GM12864 (cell line): ENCODE measurements at regions not wholly inside any gene's neighbourhood (a gene's known extent, or its start where the extent isn't known, plus 50 kb on each side); places are given as distances from the start of the nearest gene placed in this dataset.
"Not testable (repeated sequence)": the region's sequence is repeated elsewhere in the genome, so short reads cannot be mapped to it uniquely, and the experiment has no call there.

ENCODE experiments used
- DNase-seq: peaks from one replicate; pipeline ENCODE4 v3.0.0-alpha.2; 2011; ENCODE audit warnings: low read depth
- H3K4me3 ChIP-seq: 2 replicates; pipeline ENCODE4 v1.5.1; 2011; ENCODE audit warnings: mild to moderate bottlenecking, low read depth, low read length, control low read depth
- TF ChIP-seq, protein P1 (sequence below): IDR thresholded peaks from 2 replicates; pipeline ENCODE4 v1.5.1; 2011; ENCODE audit warnings: low read depth, mild to moderate bottlenecking, moderate library complexity, low read length, control low read depth, inconsistent platforms; ENCODE audit errors: missing control alignments

DNA sequence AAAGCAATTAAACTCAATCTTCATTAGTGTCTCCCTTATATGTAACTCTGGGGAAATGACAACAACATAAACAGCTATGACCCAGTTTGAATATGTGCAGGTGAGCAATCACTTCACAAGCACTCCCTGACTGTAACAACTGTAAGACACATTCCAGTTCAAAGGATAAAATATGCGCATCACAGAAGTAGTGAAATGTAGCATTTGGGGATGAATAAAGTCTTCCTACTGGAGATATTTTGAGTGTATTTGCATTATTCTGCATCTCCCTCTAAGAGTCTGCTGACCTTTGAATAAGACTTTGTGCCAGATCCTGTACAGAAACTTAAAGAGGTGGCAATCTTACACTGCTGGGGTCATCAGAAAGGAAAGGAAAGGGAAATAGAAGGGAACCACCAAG is 179.5 kb upstream of the TBX18 start:
- H3K4me3 ChIP-seq = no peak overlapping the region
- no peak for DNase-seq
- TF ChIP-seq, protein P1, sequence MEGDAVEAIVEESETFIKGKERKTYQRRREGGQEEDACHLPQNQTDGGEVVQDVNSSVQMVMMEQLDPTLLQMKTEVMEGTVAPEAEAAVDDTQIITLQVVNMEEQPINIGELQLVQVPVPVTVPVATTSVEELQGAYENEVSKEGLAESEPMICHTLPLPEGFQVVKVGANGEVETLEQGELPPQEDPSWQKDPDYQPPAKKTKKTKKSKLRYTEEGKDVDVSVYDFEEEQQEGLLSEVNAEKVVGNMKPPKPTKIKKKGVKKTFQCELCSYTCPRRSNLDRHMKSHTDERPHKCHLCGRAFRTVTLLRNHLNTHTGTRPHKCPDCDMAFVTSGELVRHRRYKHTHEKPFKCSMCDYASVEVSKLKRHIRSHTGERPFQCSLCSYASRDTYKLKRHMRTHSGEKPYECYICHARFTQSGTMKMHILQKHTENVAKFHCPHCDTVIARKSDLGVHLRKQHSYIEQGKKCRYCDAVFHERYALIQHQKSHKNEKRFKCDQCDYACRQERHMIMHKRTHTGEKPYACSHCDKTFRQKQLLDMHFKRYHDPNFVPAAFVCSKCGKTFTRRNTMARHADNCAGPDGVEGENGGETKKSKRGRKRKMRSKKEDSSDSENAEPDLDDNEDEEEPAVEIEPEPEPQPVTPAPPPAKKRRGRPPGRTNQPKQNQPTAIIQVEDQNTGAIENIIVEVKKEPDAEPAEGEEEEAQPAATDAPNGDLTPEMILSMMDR = no peak

DNA sequence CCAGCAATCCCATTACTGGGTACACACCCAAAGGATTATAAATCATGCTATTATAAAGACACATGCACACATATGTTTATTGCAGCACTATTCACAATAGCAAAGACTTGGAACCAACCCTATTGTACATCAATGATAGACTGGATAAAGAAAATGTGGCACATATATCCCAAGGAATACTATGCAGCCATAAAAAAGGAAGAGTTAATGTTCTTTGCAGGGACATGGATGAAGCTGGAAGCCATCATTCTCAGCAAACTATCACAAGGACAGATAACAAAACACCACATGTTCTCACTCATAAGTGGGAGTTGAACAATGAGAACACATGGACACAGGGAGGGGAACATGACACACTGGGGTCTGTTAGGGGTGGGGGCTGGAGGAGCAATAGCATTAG is 177.2 kb upstream of the TBX18 start:
- H3K4me3 ChIP-seq, DNase-seq: not testable (repeated sequence)

DNA sequence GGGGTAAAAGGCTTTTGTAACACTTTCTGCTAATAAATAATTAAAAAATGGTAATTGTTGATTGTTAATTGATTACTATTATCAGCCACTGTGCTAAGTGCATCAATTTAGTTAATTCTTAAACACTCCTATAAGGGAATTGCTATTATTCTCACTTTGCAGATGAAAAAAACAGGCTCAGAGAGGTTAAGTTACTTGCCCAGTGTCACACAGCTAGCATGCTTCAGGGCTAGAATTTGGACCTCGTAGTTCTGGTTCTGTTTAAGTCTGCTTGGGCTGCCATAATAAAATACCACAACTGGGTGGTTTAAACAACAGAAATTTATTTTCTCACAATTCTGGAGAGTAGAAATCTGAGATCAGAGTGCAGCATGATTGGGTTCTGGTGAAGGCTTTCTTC is 164.8 kb upstream of the TBX18 start:
- no peak for DNase-seq
- no peak overlapping the region for H3K4me3 ChIP-seq
- TF ChIP-seq, protein P1 = no peak

DNA sequence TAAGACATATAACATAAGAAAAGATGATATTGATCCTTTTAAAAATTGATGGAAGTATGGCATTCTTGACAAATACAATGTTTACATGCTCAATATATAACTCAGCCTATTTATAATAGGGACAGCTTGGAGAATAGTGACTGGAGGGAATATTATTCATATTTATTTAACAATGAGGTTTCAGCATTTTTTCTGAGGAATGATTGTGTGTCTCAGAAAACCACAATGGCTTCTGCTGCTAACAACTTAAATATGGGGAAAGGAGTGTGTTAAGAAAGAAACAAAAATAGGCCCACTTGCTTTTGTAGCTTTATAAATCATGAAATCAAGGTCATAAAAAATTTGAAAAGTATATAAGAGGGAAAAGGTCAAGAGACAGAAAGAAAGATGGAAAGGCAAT is 163.2 kb upstream of the TBX18 start:
- no peak overlapping the region for H3K4me3 ChIP-seq
- DNase-seq = no peak
- TF ChIP-seq, protein P1 = no peak

DNA sequence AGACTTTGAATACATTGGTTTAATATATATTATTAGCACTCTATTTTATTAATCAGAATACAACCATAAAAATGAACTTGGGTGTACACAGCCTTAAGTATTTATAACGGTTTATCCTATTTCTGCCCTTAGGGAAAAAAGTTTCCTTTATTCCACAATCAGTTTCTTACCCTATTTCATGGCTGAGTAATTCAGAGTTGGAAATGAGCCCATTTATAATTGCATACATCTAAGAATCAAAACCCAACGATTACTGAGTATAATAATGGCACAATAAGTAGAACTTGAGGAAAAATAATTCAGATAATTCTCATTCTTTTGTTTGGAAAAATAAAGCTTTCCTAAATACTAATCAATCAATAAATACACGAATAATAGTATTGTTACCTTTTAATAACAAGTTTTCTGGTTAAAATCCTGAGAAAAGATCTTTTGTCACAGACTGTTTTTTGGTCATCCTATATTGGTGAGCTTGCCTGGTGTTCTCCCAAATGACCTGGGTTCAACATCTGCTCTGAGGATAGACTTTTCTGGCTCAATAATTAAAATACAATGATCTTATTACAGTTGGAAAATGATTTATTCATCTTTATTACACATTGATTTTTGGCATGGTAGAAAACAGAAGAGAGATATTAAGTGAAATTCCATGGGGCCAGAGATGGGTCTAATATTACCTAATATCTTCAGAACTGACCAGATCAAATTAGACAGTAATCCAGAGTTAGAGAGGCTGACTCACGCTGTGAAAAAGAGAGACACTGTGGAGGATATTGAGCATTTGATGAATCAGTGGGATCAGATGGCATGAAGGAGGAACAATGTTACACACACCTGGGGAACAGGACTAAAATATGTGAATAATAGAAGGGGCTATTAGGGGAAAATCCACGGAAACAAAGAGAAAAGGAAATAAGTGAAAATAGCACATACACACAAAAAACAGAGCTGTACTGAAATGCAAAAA is 162.1 kb upstream of the TBX18 start:
- no peak for DNase-seq
- TF ChIP-seq, protein P1 = no peak
- H3K4me3 ChIP-seq = no peak overlapping the region

DNA sequence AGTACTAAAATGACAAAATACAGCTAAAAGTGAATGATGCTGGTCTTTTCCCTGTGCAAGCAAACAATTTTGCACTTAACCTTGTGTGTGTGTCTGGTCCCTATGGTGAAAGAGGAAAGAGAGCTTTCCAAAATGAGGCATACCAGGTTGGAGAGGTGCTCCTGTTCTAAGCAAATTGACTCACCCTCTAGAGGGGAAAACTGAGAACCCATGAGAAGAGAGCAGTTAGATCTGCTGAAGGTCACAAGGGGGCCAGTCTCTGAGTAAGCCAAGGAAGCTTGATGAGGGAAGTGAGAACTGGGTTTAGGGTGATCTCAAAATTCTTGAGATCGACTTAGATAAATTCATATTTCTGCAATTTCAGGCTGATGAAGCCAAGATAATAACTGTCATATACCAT is 157.5 kb upstream of the TBX18 start:
- DNase-seq = no peak
- TF ChIP-seq, protein P1 = no peak
- no peak overlapping the region for H3K4me3 ChIP-seq

DNA sequence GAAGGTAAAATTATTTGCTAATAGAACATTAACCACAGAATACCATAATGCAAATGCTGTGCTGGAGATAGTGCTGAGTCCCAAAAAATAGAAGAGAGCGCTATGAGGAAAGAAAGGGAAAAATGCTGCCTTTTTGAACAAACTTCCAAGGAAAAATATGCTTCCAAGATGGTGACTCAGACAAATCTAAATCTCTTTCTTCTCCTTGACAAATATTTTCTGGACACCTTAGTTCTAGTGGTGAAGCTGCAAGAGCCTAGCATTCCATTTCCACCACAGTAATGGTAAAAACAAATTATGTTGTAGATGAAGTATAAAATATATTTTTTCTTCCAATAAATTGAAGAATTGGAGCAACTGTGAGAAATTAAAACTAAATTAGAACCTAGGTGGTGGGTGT is 155.6 kb upstream of the TBX18 start:
- TF ChIP-seq, protein P1 = no peak
- no peak overlapping the region for H3K4me3 ChIP-seq
- no peak for DNase-seq
